Inferior parietal cortex (tissue), 1 donor: ENCODE measurements at regions not wholly inside any gene's neighbourhood (a gene's known extent, or its start where the extent isn't known, plus 50 kb on each side); places are given as distances from the start of the nearest gene placed in this dataset.
"Not testable (repeated sequence)": the region's sequence is repeated elsewhere in the genome, so short reads cannot be mapped to it uniquely, and the experiment has no call there.

Source experiments
- DNase-seq: peaks from one replicate; pipeline ENCODE4 v3.0.0-alpha.2; 2016; ENCODE audit errors: extremely low spot score

GRCh38 chr10:109103278-109103677, 820.0 kb downstream of the XPNPEP1 start:
- DNase-seq: no peak

GRCh38 chr10:109089779-109090178, 833.5 kb downstream of the XPNPEP1 start:
- no peak for DNase-seq

GRCh38 chr10:109071539-109071938, 851.8 kb downstream of the XPNPEP1 start:
- no peak for DNase-seq

- no peak for DNase-seq
Observed at GRCh38 chr10:109070492-109070891, 852.8 kb downstream of the XPNPEP1 start.

- DNase-seq: no peak
Observed at GRCh38 chr10:109067031-109067430, 856.3 kb downstream of the XPNPEP1 start.

- DNase-seq: no peak
Observed at GRCh38 chr10:109065821-109066220, 857.5 kb downstream of the XPNPEP1 start.

- no peak for DNase-seq
Observed at GRCh38 chr10:109062371-109062770, 860.9 kb downstream of the XPNPEP1 start.

- DNase-seq: no peak
Observed at GRCh38 chr10:109055243-109055642, 868.1 kb downstream of the XPNPEP1 start.

GRCh38 chr10:109047856-109048255, 875.5 kb downstream of the XPNPEP1 start:
- DNase-seq: no peak

- DNase-seq: not testable (repeated sequence)
Observed at GRCh38 chr10:109046427-109046826, 876.9 kb downstream of the XPNPEP1 start.

GRCh38 chr10:109040622-109041021, 882.7 kb downstream of the XPNPEP1 start:
- DNase-seq: no peak

- no peak for DNase-seq
Observed at GRCh38 chr10:109037978-109038377, 885.3 kb downstream of the XPNPEP1 start.

GRCh38 chr10:109030581-109031210, 892.6 kb downstream of the XPNPEP1 start:
- no peak for DNase-seq

GRCh38 chr10:109029870-109030269, 893.4 kb downstream of the XPNPEP1 start:
- DNase-seq: no peak

GRCh38 chr10:109027534-109028185, 895.7 kb downstream of the XPNPEP1 start:
- DNase-seq: no peak

- DNase-seq: no peak
Observed at GRCh38 chr10:109025172-109025571, 898.1 kb downstream of the XPNPEP1 start.

GRCh38 chr10:109022417-109023049, 900.8 kb downstream of the XPNPEP1 start:
- no peak for DNase-seq

GRCh38 chr10:109019001-109019424, 904.3 kb downstream of the XPNPEP1 start:
- no peak for DNase-seq

- no peak for DNase-seq
Observed at GRCh38 chr10:109007514-109007913, 915.8 kb downstream of the XPNPEP1 start.

GRCh38 chr10:108990441-108990840, 932.9 kb downstream of the XPNPEP1 start:
- DNase-seq: no peak

- DNase-seq: no peak
Observed at GRCh38 chr10:108989976-108990375, 933.3 kb downstream of the XPNPEP1 start.

GRCh38 chr10:108982159-108982558, 941.2 kb downstream of the XPNPEP1 start:
- DNase-seq: no peak

- DNase-seq: no peak
Observed at GRCh38 chr10:108980869-108981268, 942.4 kb downstream of the XPNPEP1 start.
